Psoas muscle (tissue), 7 donors: ENCODE measurements at regions not wholly inside any gene's neighbourhood (a gene's known extent, or its start where the extent isn't known, plus 50 kb on each side); places are given as distances from the start of the nearest gene placed in this dataset.

ENCODE experiments used
- ATAC-seq, 4 donors: fragments of 200-7000 bp; cut with Tn5 transposase; one replicate each; pipeline ENCODE4 v1.9.1; 2020; ENCODE audit warnings: moderate library complexity in 3 of 4, mild to moderate bottlenecking in 2 of 4
- DNase-seq, 2 donors: peaks; one replicate each; pipeline ENCODE4 v3.0.0-alpha.2; 2020
- H3K27ac ChIP-seq: fragments of 200-600 bp; one replicate; pipeline ENCODE4 v1.8.0; 2022
- H3K27me3 ChIP-seq, 3 donors: fragments of 200-600 bp in 1 of 3; one replicate each; pipeline versions ENCODE4 v1.6.1 to v1.8.0; 2013 to 2022; ENCODE audit warnings: low read length in 2 of 3, mild to moderate bottlenecking in 2 of 3, moderate library complexity in 1 of 3; ENCODE audit not compliant: insufficient read depth in 3 of 3
- H3K36me3 ChIP-seq, 2 donors: fragments of 200-600 bp in 1 of 2; one replicate each; pipeline versions ENCODE4 v1.6.1 to v1.8.0; 2013 to 2022; ENCODE audit warnings: low read depth in 1 of 2, mild to moderate bottlenecking in 1 of 2, moderate library complexity in 1 of 2; ENCODE audit not compliant: insufficient read depth in 1 of 2
- H3K4me1 ChIP-seq: fragments of 200-600 bp; one replicate; pipeline ENCODE4 v1.8.0; 2022
- H3K4me3 ChIP-seq: fragments of 200-600 bp; one replicate; pipeline ENCODE4 v1.8.0; 2022; ENCODE audit warnings: mild to moderate bottlenecking
- H3K9me3 ChIP-seq: fragments of 200-600 bp; one replicate; pipeline ENCODE4 v1.8.0; 2022
- CTCF ChIP-seq: fragments of 200-600 bp; IDR thresholded peaks from one replicate; pipeline ENCODE4 v1.8.0; 2022; ENCODE audit warnings: antibody characterized with exemption
- WGBS, 3 donors: extraction: QIAGEN DNeasy Blood & Tissue Kit; methylation state at CpG; one replicate each; pipeline versions ENCODE4 v1.1.6 to v1.1.7; 2013; 5-methylcytosine and 5-hydroxymethylcytosine counted together
- intact Hi-C, 2 donors: fragments of 100-400 bp; cut with DNase I; formaldehyde crosslinking; loops; one replicate each; pipeline versions ENCODE4 v1.11.0 to v1.14.2; 2022
- donor health status: healthy with polysubstance abuse.
- donor health status: DM: no; HTN: no; CAD: no; lungs with moderate emphysema.
- donor health status: Bipolar disorder and iron deficiency.
- donor health status: healthy.
- donor health status: DM: yes; HTN: yes; CAD: no.
- donor health status: DM: no; HTN: no; CAD: no.
- donor health status: DM: yes; HTN: yes; CAD: no.

- no peaks in the 10 kb centered on the region for H3K4me1 ChIP-seq
- WGBS, 3 donors = 59 to 71% (median 69%) methylated on average over 16 of the region's 16 CpGs
- H3K27me3 ChIP-seq = no peaks in the 10 kb centered on the region
- no peak for TF ChIP-seq CTCF
- no peak overlapping the region for H3K27ac ChIP-seq
- no peaks in the 10 kb centered on the region for H3K9me3 ChIP-seq
- no peak for DNase-seq
- intact Hi-C loops = no loop called here
- no peaks in the 10 kb centered on the region for H3K36me3 ChIP-seq
- no peak overlapping the region for H3K4me3 ChIP-seq
- no peak for ATAC-seq
Observed at GRCh38 chr5:60487885-60488442, 212.0 kb downstream of the DEPDC1B start.

DNA sequence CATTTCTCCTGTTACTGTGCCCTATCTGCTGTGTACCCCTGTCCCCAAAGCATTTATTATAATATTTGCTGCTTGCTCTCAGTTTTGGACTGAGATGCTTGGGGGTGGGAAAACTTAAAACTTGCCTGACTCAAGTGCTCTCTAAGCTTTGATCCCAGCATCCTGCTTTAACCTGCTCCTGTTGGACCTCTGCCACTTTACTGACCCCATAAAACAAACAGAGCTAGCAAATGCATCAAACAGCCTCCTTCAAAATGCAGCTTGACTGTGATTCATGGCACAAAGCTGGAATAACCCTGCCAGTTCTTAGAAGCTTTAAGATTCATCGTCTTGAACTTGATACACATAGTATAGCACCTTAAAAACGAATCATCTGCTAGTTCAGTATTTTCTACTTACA, 212.5 kb downstream of the DEPDC1B start:
- 39 to 48% (median 40%) methylated on average over 2 of the region's 2 CpGs for WGBS, 3 donors
- Histone ChIP-seq H3K4me1 (no peaks in the 10 kb centered on the region), H3K9me3 (no peaks in the 10 kb centered on the region), H3K27me3 (no peaks in the 10 kb centered on the region), H3K27ac (no peak overlapping the region), H3K36me3 (no peaks in the 10 kb centered on the region), H3K4me3 (no peak overlapping the region)
- DNase-seq = no peak
- no peak for TF ChIP-seq CTCF
- intact Hi-C loops = no loop called here
- ATAC-seq = no peak

DNA sequence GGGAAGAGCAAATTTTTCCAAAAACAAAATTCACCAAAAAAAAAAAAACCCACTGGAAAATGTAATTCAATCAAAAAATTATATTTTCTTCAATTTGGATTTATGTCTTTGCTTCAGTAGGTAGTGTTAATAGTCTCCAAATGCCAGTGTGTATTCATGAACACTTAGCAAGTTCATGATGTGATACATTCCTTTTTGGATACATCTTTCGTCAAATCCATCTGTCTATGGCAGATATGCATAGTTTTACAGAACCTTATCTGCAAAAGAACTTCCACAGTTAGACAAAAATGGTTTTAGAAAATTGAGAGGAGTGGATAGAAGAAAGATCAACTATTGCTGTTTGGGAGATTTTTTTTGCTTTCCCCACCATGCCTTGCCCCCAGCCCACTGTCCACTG, 214.6 kb downstream of the DEPDC1B start:
- no peak for ATAC-seq
- Histone ChIP-seq H3K36me3 (no peaks in the 10 kb centered on the region), H3K27ac (no peak overlapping the region), H3K9me3 (no peaks in the 10 kb centered on the region), H3K4me1 (no peaks in the 10 kb centered on the region), H3K4me3 (no peak overlapping the region), H3K27me3 (no peaks in the 10 kb centered on the region)
- no peak for TF ChIP-seq CTCF
- WGBS, 3 donors = 79 to 94% (median 84%) methylated on average over 1 of the region's 1 CpG
- DNase-seq = no peak
- intact Hi-C loops = no loop called here

DNA sequence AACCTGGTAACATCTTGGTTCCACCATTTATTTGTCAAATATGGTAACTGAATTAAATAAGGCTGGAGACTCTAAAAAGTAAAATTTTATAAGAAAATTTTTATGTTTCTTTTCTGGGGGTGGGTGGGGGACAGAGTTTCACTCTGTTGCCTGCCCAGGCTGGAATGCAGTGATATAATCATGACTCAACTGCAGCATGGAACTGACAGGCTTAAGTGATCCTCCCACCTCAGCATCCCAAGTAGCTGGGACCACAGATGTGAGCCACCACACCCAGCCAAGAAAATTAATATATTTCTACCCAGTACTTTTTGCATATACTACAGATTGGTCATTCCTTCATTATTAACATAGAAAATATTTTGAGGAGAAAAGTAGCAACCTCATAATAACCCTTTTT, 216.9 kb downstream of the DEPDC1B start:
- Histone ChIP-seq H3K36me3 (no peaks in the 10 kb centered on the region), H3K27ac (no peak overlapping the region), H3K27me3 (no peaks in the 10 kb centered on the region), H3K9me3 (no peaks in the 10 kb centered on the region), H3K4me1 (no peaks in the 10 kb centered on the region), H3K4me3 (no peak overlapping the region)
- intact Hi-C loops = no loop called here
- DNase-seq (no peak), ATAC-seq (no peak)
- TF ChIP-seq CTCF = no peak

GRCh38 chr5:60482301-60482700, 217.7 kb downstream of the DEPDC1B start:
- Histone ChIP-seq H3K4me3 (no peak overlapping the region), H3K27ac (no peak overlapping the region), H3K27me3 (no peaks in the 10 kb centered on the region), H3K9me3 (no peaks in the 10 kb centered on the region), H3K36me3 (no peaks in the 10 kb centered on the region), H3K4me1 (no peaks in the 10 kb centered on the region)
- TF ChIP-seq CTCF = no peak
- intact Hi-C loops = no loop called here
- no peak for DNase-seq
- ATAC-seq = no peak
- 66 to 69% (median 68%) methylated on average over 1 of the region's 1 CpG for WGBS, 3 donors
